Kidney (tissue), 13 donors: ENCODE measurements at regions not wholly inside any gene's neighbourhood (a gene's known extent, or its start where the extent isn't known, plus 50 kb on each side); places are given as distances from the start of the nearest gene placed in this dataset.

Experiments used
- DNase-seq, 5 donors: peaks; one replicate each; pipeline ENCODE4 v3.0.0-alpha.2; 2013 to 2020
- FAIRE-seq: peaks from 2 replicates; lab custom pipeline; 2012; peaks lifted over from hg19 to GRCh38; lab: Jason Lieb, UNC
- H3K27ac ChIP-seq, 2 donors: one replicate each; pipeline ENCODE4 v1.7.0; 2013; ENCODE audit warnings: low read depth in 2 of 2, low read length in 2 of 2, inconsistent platforms in 1 of 2
- H3K27me3 ChIP-seq: one replicate; pipeline ENCODE4 v1.7.1; 2013; ENCODE audit warnings: low read length, inconsistent platforms; ENCODE audit not compliant: control insufficient read depth, insufficient read depth
- H3K36me3 ChIP-seq, 3 donors: one replicate each; pipeline versions ENCODE4 v1.7.0 to v1.7.1; 2013; ENCODE audit warnings: low read length in 3 of 3, control low read depth in 1 of 3, inconsistent platforms in 1 of 3; ENCODE audit not compliant: insufficient read depth in 3 of 3, control insufficient read depth in 2 of 3
- H3K4me1 ChIP-seq, 3 donors: one replicate each; pipeline versions ENCODE4 v1.7.0 to v1.7.1; 2013; ENCODE audit warnings: low read length in 3 of 3, inconsistent platforms in 1 of 3, low read depth in 1 of 3; ENCODE audit not compliant: control insufficient read depth in 2 of 3, insufficient read depth in 2 of 3
- H3K4me3 ChIP-seq, 3 donors: one replicate each; pipeline versions ENCODE4 v1.7.0 to v1.8.1; 2013; ENCODE audit warnings: low read length in 3 of 3, control low read depth in 1 of 3, inconsistent platforms in 1 of 3
- H3K9ac ChIP-seq, 3 donors: one replicate each; pipeline versions ENCODE4 v1.7.0 to v1.7.1; 2013; ENCODE audit warnings: low read length in 3 of 3, control low read depth in 1 of 3, inconsistent platforms in 1 of 3
- H3K9me3 ChIP-seq, 3 donors: one replicate each; pipeline versions ENCODE4 v1.7.0 to v1.7.1; 2013; ENCODE audit warnings: low read length in 3 of 3, control low read depth in 1 of 3, inconsistent platforms in 1 of 3; ENCODE audit not compliant: control insufficient read depth in 2 of 3, insufficient read depth in 1 of 3
- intact Hi-C: fragments of 100-400 bp; cut with DNase I; formaldehyde crosslinking; loops from one replicate; pipeline ENCODE4 v1.11.1; 2022
- TF ChIP-seq, protein P1 (sequence below): IDR thresholded peaks from 3 replicates; pipeline ENCODE4 v1.5.1; 2012; ENCODE audit warnings: mild to moderate bottlenecking, moderate library complexity, borderline replicate concordance; ENCODE audit not compliant: insufficient read depth; ENCODE audit errors: extremely low read depth
- donor health status: control.
- donor health status: control.
- donor health status: control.
- donor health status: control.
- donor health status: control.
- donor health status: DM: yes; HTN: yes; CAD: no.
- donor health status: Normal renal cell carcinoma (clear cell type).

DNA sequence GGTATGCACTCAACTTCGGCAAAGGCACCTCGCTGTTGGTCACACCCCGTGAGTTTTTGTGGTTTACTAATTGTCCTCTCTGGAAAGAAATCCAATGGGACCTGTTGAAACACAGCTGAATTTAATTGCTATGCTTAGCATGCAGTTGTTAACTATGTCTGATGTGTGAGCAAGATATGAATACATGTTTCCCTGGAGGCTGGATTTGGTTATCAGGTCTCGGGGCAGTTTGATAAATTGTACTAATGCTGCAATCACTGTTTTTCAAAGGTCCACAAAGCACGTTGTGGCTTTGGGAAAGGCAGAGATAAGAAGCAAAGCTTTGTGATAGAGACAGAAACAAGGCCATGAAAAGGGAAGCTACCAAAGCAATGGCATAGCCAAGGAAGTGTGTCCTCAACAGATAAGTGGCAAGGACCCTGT, 91.3 kb downstream of the DAD1 start:
- DNase-seq = peak in 3 of 5 donors; percentile 45 to 73 (median 72)

DNA sequence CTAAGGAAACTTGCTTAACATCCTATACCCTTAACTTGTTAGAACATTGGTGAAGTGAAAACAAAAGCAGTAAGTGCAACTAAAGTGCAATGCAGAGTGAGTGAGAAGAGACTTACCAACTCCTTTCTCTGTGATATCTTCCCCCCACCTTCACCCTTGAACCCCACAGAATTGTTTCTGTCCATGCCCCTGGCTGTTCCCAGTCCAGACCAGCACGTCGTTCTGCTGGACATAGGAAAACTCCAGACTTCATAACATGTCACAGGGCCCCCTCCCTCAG, 91.9 kb downstream of the DAD1 start:
- Histone ChIP-seq H3K9me3 (no peaks in the 10 kb centered on the region), H3K4me1 (peaks cover 0 to 11% (median 9%) of the 10 kb centered on the region in 3 donors), H3K27me3 (no peaks in the 10 kb centered on the region), H3K4me3 (no peak overlapping the region), H3K36me3 (no peaks in the 10 kb centered on the region), H3K27ac (peak overlapping the region in 1 of 2 donors; percentile 33), H3K9ac (no peak overlapping the region)
- FAIRE-seq (no peak), DNase-seq (no peak)
- intact Hi-C loops = no loop called here
- TF ChIP-seq, protein P1, sequence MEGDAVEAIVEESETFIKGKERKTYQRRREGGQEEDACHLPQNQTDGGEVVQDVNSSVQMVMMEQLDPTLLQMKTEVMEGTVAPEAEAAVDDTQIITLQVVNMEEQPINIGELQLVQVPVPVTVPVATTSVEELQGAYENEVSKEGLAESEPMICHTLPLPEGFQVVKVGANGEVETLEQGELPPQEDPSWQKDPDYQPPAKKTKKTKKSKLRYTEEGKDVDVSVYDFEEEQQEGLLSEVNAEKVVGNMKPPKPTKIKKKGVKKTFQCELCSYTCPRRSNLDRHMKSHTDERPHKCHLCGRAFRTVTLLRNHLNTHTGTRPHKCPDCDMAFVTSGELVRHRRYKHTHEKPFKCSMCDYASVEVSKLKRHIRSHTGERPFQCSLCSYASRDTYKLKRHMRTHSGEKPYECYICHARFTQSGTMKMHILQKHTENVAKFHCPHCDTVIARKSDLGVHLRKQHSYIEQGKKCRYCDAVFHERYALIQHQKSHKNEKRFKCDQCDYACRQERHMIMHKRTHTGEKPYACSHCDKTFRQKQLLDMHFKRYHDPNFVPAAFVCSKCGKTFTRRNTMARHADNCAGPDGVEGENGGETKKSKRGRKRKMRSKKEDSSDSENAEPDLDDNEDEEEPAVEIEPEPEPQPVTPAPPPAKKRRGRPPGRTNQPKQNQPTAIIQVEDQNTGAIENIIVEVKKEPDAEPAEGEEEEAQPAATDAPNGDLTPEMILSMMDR = no peak

More for the DNA sequence above, 91.3 kb downstream of the DAD1 start:
- no peak overlapping the region for H3K4me3 ChIP-seq
- TF ChIP-seq, protein P1 = no peak
- no peak overlapping the region for H3K27ac ChIP-seq
- peaks cover 0 to 16% (median 9%) of the 10 kb centered on the region in 3 donors for H3K4me1 ChIP-seq
- H3K27me3 ChIP-seq = no peaks in the 10 kb centered on the region
- intact Hi-C loops = no loop called here
- H3K9ac ChIP-seq = no peak overlapping the region
- FAIRE-seq = no peak
- no peaks in the 10 kb centered on the region for H3K36me3 ChIP-seq
- no peaks in the 10 kb centered on the region for H3K9me3 ChIP-seq

DNA sequence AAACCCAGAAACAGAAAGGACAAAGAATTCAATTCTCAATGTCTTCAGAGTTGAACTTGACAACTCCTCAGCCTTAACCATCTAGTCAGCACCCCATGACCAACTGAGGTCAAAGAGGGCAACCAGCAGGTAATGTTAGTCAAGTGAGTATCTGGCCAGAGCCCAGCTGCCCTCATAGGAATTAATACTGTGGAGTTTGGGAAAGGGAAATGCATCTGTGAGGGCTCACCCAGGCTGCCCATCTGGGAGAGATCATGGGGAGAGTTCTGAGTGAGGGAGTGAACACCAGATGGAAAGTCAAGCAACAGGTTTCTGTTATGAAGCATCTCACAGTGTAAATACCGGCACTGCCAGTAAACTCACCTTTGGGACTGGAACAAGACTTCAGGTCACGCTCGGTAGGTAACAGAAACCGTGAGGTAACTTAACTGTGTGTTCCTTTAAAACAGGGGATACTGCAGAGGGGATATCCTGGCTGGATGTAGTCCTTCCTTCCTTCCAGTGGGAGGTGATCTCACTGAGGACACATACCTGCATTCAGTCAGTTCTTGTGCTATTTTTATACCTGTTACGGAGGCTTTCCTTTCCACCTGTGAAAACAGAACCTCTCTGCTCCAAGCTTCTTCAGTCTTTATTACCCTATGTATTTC, 94.4 kb downstream of the DAD1 start:
- TF ChIP-seq, protein P1 = no peak
- H3K9ac ChIP-seq = no peak overlapping the region
- H3K9me3 ChIP-seq = no peaks in the 10 kb centered on the region
- H3K4me3 ChIP-seq = no peak overlapping the region
- H3K4me1 ChIP-seq = peaks cover 0 to 10% (median 7%) of the 10 kb centered on the region in 3 donors
- DNase-seq (no peak), FAIRE-seq (no peak)
- H3K36me3 ChIP-seq = no peaks in the 10 kb centered on the region
- H3K27ac ChIP-seq = peak overlapping the region in 1 of 2 donors; percentile 2
- no peaks in the 10 kb centered on the region for H3K27me3 ChIP-seq
- intact Hi-C loops = no loop called here

DNA sequence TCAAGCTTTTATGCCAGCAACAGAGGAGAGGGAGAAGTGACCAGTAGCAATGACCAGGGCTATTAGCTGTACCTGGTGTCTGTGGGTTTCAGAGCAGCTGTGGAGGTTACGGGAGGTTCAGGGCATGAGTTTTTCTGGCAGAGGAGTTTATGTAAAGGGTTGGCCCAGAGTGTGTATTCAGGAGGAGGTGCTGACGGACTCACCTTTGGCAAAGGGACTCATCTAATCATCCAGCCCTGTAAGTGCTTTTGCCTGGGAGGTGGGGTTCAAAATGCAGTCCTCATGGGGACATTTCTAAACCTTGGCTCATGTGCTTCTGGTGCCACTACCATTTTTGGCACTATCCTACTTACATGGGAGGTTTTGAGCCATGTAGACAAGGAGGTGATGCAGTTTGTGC, 95.3 kb downstream of the DAD1 start:
- Histone ChIP-seq H3K4me1 (peaks cover 0 to 10% (median 7%) of the 10 kb centered on the region in 3 donors), H3K9ac (no peak overlapping the region), H3K27me3 (no peaks in the 10 kb centered on the region), H3K27ac (no peak overlapping the region), H3K4me3 (no peak overlapping the region), H3K36me3 (no peaks in the 10 kb centered on the region), H3K9me3 (no peaks in the 10 kb centered on the region)
- no peak for FAIRE-seq
- intact Hi-C loops = no loop called here
- no peak for DNase-seq
- TF ChIP-seq, protein P1 = no peak
